T-helper 17 cell (primary cell): ENCODE measurements at regions not wholly inside any gene's neighbourhood (a gene's known extent, or its start where the extent isn't known, plus 50 kb on each side); places are given as distances from the start of the nearest gene placed in this dataset.
A peak's percentile ranks its signal among the peaks of the same experiment; 100 is the strongest.

Experiments
- ATAC-seq: fragments of 150-1000 bp; cut with Tn5 transposase; 2 replicates; pipeline ENCODE4 v1.10.0; 2021; ENCODE audit warnings: mild to moderate bottlenecking, moderate library complexity
- DNase-seq, 3 donors: peaks; one replicate each; pipeline versions ENCODE4 v3.0.0 to v3.0.0-alpha.2; 2020 to 2021
- H3K9me3 ChIP-seq: one replicate; pipeline ENCODE4 v1.7.0; 2013; ENCODE audit warnings: low read length, mild to moderate bottlenecking; ENCODE audit not compliant: control insufficient read depth, poor library complexity, severe bottlenecking
- H3K27ac Mint-ChIP-seq: one replicate; pipeline ENCODE4 v1.8.0; 2022; ENCODE audit warnings: mild to moderate bottlenecking, moderate library complexity, mixed read lengths
- H3K27me3 Mint-ChIP-seq: one replicate; pipeline ENCODE4 v1.8.0; 2022; ENCODE audit warnings: mixed read lengths
- H3K36me3 Mint-ChIP-seq: one replicate; pipeline ENCODE4 v1.8.0; 2022; ENCODE audit warnings: low read depth, mixed read lengths
- H3K4me1 Mint-ChIP-seq: one replicate; pipeline ENCODE4 v1.8.0; 2022; ENCODE audit warnings: mild to moderate bottlenecking, mixed read lengths
- H3K4me3 Mint-ChIP-seq: one replicate; pipeline ENCODE4 v1.8.0; 2022; ENCODE audit warnings: mild to moderate bottlenecking, moderate library complexity, mixed read lengths

- ATAC-seq = no peak
- Mint-ChIP-seq H3K27ac (no peak overlapping the region), H3K4me3 (no peak overlapping the region), H3K36me3 (no peaks in the 10 kb centered on the region), H3K4me1 (no peaks in the 10 kb centered on the region), H3K27me3 (no peaks in the 10 kb centered on the region)
- H3K9me3 ChIP-seq = no peaks in the 10 kb centered on the region
- DNase-seq = no peak
These were observed 281.1 kb downstream of the SPRY2 start for GRCh38 chr13:80059789-80060188.

DNA sequence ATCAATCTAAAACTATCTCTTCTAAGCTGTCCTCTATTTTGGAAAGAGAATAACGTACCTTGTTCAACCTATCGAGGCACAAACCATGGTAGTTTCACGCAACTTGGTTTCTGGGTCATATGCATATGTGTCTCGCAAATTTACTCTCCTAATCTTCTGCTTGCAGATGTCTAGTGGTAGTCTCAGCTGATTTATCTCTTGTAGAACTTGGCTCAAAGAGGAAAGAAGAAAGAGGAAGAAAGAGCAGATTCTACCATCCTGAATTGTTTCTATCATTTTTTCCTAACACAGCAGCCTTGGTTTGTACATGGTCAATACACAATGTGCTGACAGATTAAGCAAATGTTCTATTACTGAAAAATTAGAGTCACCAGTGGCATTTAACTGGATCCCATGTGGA is 282.3 kb downstream of the SPRY2 start:
- H3K36me3 Mint-ChIP-seq = no peaks in the 10 kb centered on the region
- no peaks in the 10 kb centered on the region for H3K27me3 Mint-ChIP-seq
- H3K27ac Mint-ChIP-seq = no peak overlapping the region
- ATAC-seq (no peak), DNase-seq (no peak)
- H3K4me3 Mint-ChIP-seq = no peak overlapping the region
- no peaks in the 10 kb centered on the region for H3K4me1 Mint-ChIP-seq
- H3K9me3 ChIP-seq = no peaks in the 10 kb centered on the region

DNA sequence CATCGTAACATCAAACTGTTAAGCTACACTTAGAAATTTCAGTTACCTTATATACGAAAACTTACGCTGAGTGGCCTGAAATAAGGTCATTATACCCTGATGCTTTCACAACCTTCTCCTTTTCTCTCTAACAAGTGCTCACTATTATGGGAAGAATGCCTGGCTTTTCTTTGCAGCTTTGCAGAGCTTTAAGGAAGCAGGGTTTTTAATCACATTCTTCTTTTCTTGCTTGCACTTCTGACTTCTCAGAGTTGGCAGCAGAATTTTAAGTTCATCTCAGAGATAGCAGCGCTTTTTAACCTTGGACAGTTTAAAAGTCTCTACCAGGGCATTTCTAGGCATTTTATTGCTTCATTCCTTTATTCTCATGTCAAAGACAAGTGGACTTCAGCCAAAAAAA is 285.1 kb downstream of the SPRY2 start:
- no peak overlapping the region for H3K27ac Mint-ChIP-seq
- H3K4me1 Mint-ChIP-seq = no peaks in the 10 kb centered on the region
- no peak overlapping the region for H3K4me3 Mint-ChIP-seq
- DNase-seq = no peak
- H3K27me3 Mint-ChIP-seq = no peaks in the 10 kb centered on the region
- ATAC-seq = no peak
- H3K9me3 ChIP-seq = no peaks in the 10 kb centered on the region
- H3K36me3 Mint-ChIP-seq = no peaks in the 10 kb centered on the region

DNA sequence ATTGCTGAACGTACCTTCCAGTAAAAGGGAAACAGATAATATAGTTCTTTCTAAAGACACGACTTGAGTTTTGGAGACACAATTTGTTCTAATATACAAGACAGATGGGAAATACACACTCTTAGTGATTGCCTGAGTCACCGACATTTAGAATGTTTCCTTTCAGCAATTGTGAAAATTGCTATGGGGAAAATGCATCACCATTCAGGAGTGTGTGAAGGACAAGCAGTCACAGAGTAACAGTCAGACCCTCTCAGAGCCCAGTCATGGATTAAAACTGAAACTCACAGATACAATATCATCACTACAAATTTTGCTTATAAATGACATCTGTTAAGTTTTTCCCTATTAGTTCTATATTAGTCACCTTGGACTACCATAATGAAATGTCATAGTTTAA is 286.1 kb downstream of the SPRY2 start:
- DNase-seq (no peak), ATAC-seq (no peak)
- H3K9me3 ChIP-seq = no peaks in the 10 kb centered on the region
- Mint-ChIP-seq H3K4me3 (no peak overlapping the region), H3K27me3 (no peaks in the 10 kb centered on the region), H3K27ac (no peak overlapping the region), H3K4me1 (no peaks in the 10 kb centered on the region), H3K36me3 (no peaks in the 10 kb centered on the region)

GRCh38 chr13:80052286-80052685 is 288.6 kb downstream of the SPRY2 start:
- DNase-seq (no peak), ATAC-seq (no peak)
- no peaks in the 10 kb centered on the region for H3K9me3 ChIP-seq
- no peak overlapping the region for H3K4me3 Mint-ChIP-seq
- H3K27me3 Mint-ChIP-seq = no peaks in the 10 kb centered on the region
- H3K36me3 Mint-ChIP-seq = no peaks in the 10 kb centered on the region
- no peak overlapping the region for H3K27ac Mint-ChIP-seq
- H3K4me1 Mint-ChIP-seq = no peaks in the 10 kb centered on the region

DNA sequence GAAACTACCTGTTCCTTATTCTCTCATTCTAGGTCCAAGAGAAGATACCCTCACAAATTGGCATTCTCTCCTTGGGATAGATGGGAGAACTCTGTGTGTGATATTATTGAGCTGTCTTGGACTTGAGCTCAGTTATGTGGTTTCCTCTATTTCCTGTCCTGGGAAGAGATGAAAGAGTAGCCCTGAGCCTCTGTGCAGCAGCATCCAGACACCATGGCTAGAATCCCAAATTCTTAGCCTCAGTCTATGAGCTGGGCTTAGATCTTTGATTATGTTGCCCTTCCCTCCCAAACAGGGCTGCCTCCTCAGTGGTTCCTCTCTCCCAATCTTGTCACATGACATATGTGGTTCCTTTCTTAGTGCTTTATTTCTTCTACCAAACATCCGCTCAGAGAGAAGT is 290.7 kb downstream of the SPRY2 start:
- no peaks in the 10 kb centered on the region for H3K9me3 ChIP-seq
- Mint-ChIP-seq H3K4me3 (no peak overlapping the region), H3K36me3 (no peaks in the 10 kb centered on the region), H3K27me3 (no peaks in the 10 kb centered on the region), H3K27ac (no peak overlapping the region), H3K4me1 (no peaks in the 10 kb centered on the region)
- ATAC-seq (no peak), DNase-seq (no peak)

DNA sequence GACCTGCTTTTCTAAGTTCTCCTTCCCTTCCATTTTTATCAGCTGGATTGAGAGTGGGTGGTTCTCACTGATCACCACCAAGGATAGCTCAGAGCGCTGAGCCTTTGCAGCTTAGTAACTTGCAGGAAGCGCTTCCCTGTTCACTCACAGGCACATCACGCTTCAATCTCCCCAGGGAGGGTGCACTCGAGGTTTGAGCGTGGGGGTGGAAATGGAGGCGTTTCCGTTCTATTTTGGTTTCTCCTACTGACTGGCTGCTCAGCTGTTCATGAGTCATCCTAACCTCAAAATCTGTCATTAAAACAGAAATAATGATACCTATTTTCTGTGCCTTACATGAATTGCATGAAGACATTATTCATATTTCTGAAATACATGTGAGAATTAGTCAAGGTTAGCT is 292.1 kb downstream of the SPRY2 start:
- Mint-ChIP-seq H3K4me1 (no peaks in the 10 kb centered on the region), H3K27ac (no peak overlapping the region), H3K27me3 (no peaks in the 10 kb centered on the region), H3K4me3 (no peak overlapping the region), H3K36me3 (no peaks in the 10 kb centered on the region)
- DNase-seq = no peak
- H3K9me3 ChIP-seq = no peaks in the 10 kb centered on the region
- peak; percentile 66 for ATAC-seq

DNA sequence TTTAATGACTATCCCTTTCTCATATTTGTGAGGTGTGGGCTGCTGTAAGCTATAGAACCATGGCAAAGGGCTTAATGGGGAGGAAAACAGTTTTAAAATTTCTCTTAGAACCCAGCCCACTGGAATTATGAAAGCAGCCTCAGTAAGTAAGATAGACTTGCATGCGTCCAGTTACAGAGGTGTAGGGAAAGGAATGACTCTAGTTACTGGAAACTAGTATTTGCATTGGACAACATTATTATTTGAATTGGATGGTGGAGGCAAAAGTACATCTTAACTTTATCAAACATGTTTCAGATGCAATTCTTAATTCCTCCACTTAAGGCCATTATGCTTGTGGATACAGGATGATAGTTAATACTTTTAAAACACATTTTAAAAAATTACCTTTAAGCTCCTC is 292.9 kb downstream of the SPRY2 start:
- Mint-ChIP-seq H3K4me1 (no peaks in the 10 kb centered on the region), H3K36me3 (no peaks in the 10 kb centered on the region), H3K27me3 (no peaks in the 10 kb centered on the region), H3K27ac (no peak overlapping the region), H3K4me3 (no peak overlapping the region)
- no peaks in the 10 kb centered on the region for H3K9me3 ChIP-seq
- ATAC-seq (no peak), DNase-seq (no peak)

GRCh38 chr13:80047406-80047805 is 293.5 kb downstream of the SPRY2 start:
- Mint-ChIP-seq H3K36me3 (no peaks in the 10 kb centered on the region), H3K27ac (no peak overlapping the region), H3K4me3 (no peak overlapping the region), H3K4me1 (no peaks in the 10 kb centered on the region), H3K27me3 (no peaks in the 10 kb centered on the region)
- no peak for ATAC-seq
- DNase-seq = no peak
- no peaks in the 10 kb centered on the region for H3K9me3 ChIP-seq

GRCh38 chr13:80040981-80041317 is 300.0 kb downstream of the SPRY2 start:
- Mint-ChIP-seq H3K4me1 (no peaks in the 10 kb centered on the region), H3K36me3 (peaks cover 2% of the 10 kb centered on the region), H3K27ac (no peak overlapping the region), H3K4me3 (no peak overlapping the region), H3K27me3 (no peaks in the 10 kb centered on the region)
- no peak for ATAC-seq
- no peaks in the 10 kb centered on the region for H3K9me3 ChIP-seq
- no peak for DNase-seq

GRCh38 chr13:80040196-80040980 is 300.5 kb downstream of the SPRY2 start:
- H3K27ac Mint-ChIP-seq = no peak overlapping the region
- no peak overlapping the region for H3K4me3 Mint-ChIP-seq
- DNase-seq (no peak), ATAC-seq (no peak)
- H3K9me3 ChIP-seq = no peaks in the 10 kb centered on the region
- peaks cover 2% of the 10 kb centered on the region for H3K36me3 Mint-ChIP-seq
- H3K4me1 Mint-ChIP-seq = no peaks in the 10 kb centered on the region
- H3K27me3 Mint-ChIP-seq = no peaks in the 10 kb centered on the region

GRCh38 chr13:80039000-80039399 is 301.9 kb downstream of the SPRY2 start:
- H3K27me3 Mint-ChIP-seq = no peaks in the 10 kb centered on the region
- DNase-seq = no peak
- no peaks in the 10 kb centered on the region for H3K9me3 ChIP-seq
- no peak overlapping the region for H3K4me3 Mint-ChIP-seq
- peaks cover 2% of the 10 kb centered on the region for H3K36me3 Mint-ChIP-seq
- no peaks in the 10 kb centered on the region for H3K4me1 Mint-ChIP-seq
- no peak for ATAC-seq
- H3K27ac Mint-ChIP-seq = no peak overlapping the region

GRCh38 chr13:80038371-80038770 is 302.6 kb downstream of the SPRY2 start:
- DNase-seq = no peak
- ATAC-seq = no peak
- no peak overlapping the region for H3K27ac Mint-ChIP-seq
- H3K9me3 ChIP-seq = no peaks in the 10 kb centered on the region
- no peaks in the 10 kb centered on the region for H3K27me3 Mint-ChIP-seq
- no peaks in the 10 kb centered on the region for H3K4me1 Mint-ChIP-seq
- H3K4me3 Mint-ChIP-seq = no peak overlapping the region
- H3K36me3 Mint-ChIP-seq = peaks cover 2% of the 10 kb centered on the region

DNA sequence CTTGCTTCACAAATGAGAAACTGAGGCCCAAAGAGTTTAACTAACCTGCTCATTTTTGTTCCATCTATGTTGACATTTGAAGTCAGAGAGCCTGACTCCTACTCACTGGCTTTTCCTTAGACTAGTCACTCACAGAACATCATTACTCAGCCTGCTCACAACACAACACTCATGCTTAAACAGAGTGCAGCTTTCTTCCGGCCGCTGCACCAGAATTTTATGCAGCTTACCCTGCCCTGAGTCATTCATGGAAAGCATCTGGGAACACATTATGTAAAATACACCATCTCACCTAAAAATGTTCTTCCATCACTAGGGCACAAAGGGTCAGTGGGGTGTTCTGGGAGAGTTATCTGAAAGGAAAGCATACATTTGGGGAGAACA is 303.4 kb downstream of the SPRY2 start:
- Mint-ChIP-seq H3K27me3 (no peaks in the 10 kb centered on the region), H3K27ac (no peak overlapping the region), H3K4me1 (no peaks in the 10 kb centered on the region)

More for the DNA sequence above, 303.4 kb downstream of the SPRY2 start:
- no peak overlapping the region for H3K4me3 Mint-ChIP-seq
- no peaks in the 10 kb centered on the region for H3K9me3 ChIP-seq
- peaks cover 2% of the 10 kb centered on the region for H3K36me3 Mint-ChIP-seq
- ATAC-seq (no peak), DNase-seq (no peak)
